ENCODE measurements at regions not wholly inside any gene's neighbourhood (a gene's known extent, or its start where the extent isn't known, plus 50 kb on each side); places are given as distances from the start of the nearest gene placed in this dataset.

- dilution Hi-C loops (cut with MboI; ENCODE audit: extremely low pct_ligation_motif_present, low sequenced_read_pairs), result no loop called here
- H3K4me2 ChIP-seq (ENCODE audit: control insufficient read depth, extremely low read depth, insufficient read depth, low read depth, low read length), result no peak overlapping the region
- H3K79me2 ChIP-seq (ENCODE audit: control insufficient read depth, insufficient read depth, low read length), result no peaks in the 10 kb centered on the region
- H3K27ac ChIP-seq (ENCODE audit: control insufficient read depth, insufficient read depth, low read length), result no peak overlapping the region
- FAIRE-seq (no peak), DNase-seq (ENCODE audit: low read depth, low spot score) (no peak)
- H3K27me3 ChIP-seq (ENCODE audit: control insufficient read depth, extremely low read depth, insufficient read depth, low read length), result no peaks in the 10 kb centered on the region
- no peaks in the 10 kb centered on the region for H3K36me3 ChIP-seq (ENCODE audit: control insufficient read depth in 2 of 2, extremely low read depth in 1 of 2, insufficient read depth in 2 of 2, low read length in 2 of 2)
- H4K20me1 ChIP-seq (ENCODE audit: control insufficient read depth, extremely low read depth, insufficient read depth, low read length), result no peaks in the 10 kb centered on the region
- H2AFZ ChIP-seq (ENCODE audit: control insufficient read depth, low read length), result no peak overlapping the region
- no peak for TF ChIP-seq CTCF (optimal IDR thresholded peaks at IDR 0.05 in 1 of 3, IDR thresholded peaks at IDR 0.05 in 1 of 3, conservative IDR thresholded peaks at IDR 0.05 in 1 of 3; ENCODE audit: extremely low read depth in 1 of 3, insufficient read depth in 2 of 3, low read length in 3 of 3)
- TF ChIP-seq EZH2 (IDR thresholded peaks at IDR 0.05; ENCODE audit: low read length), result no peak
- no peaks in the 10 kb centered on the region for H3K9me1 ChIP-seq (ENCODE audit: control insufficient read depth, extremely low read depth, insufficient read depth, low read length)
- no peak overlapping the region for H3K4me3 ChIP-seq (ENCODE audit: control insufficient read depth in 2 of 3, extremely low read depth in 1 of 3, insufficient read depth in 2 of 3, low read depth in 1 of 3, low read length in 3 of 3)
- H3K9me3 ChIP-seq (ENCODE audit: control insufficient read depth, low read depth, low read length), result no peaks in the 10 kb centered on the region
- H3K4me1 ChIP-seq (ENCODE audit: control insufficient read depth, extremely low read depth, insufficient read depth, low read length), result no peaks in the 10 kb centered on the region
- H3K9ac ChIP-seq (ENCODE audit: control insufficient read depth, extremely low read depth, insufficient read depth, low read length), result no peak overlapping the region
These were observed 2141.0 kb upstream of the ACO1 start for GRCh38 chr9:30243467-30243866.

- no peaks in the 10 kb centered on the region for H3K27me3 ChIP-seq (ENCODE audit: control insufficient read depth, extremely low read depth, insufficient read depth, low read length)
- H3K9ac ChIP-seq (ENCODE audit: control insufficient read depth, extremely low read depth, insufficient read depth, low read length), result no peak overlapping the region
- DNase-seq (ENCODE audit: low read depth, low spot score) (no peak), FAIRE-seq (no peak)
- no peak overlapping the region for H2AFZ ChIP-seq (ENCODE audit: control insufficient read depth, low read length)
- no peak for TF ChIP-seq CTCF (optimal IDR thresholded peaks at IDR 0.05 in 1 of 3, IDR thresholded peaks at IDR 0.05 in 1 of 3, conservative IDR thresholded peaks at IDR 0.05 in 1 of 3; ENCODE audit: extremely low read depth in 1 of 3, insufficient read depth in 2 of 3, low read length in 3 of 3)
- TF ChIP-seq EZH2 (IDR thresholded peaks at IDR 0.05; ENCODE audit: low read length), result no peak
- H3K4me2 ChIP-seq (ENCODE audit: control insufficient read depth, extremely low read depth, insufficient read depth, low read depth, low read length), result no peak overlapping the region
- dilution Hi-C loops (cut with MboI; ENCODE audit: extremely low pct_ligation_motif_present, low sequenced_read_pairs), result no loop called here
- no peaks in the 10 kb centered on the region for H3K9me3 ChIP-seq (ENCODE audit: control insufficient read depth, low read depth, low read length)
- H3K4me1 ChIP-seq (ENCODE audit: control insufficient read depth, extremely low read depth, insufficient read depth, low read length), result no peaks in the 10 kb centered on the region
- no peak overlapping the region for H3K27ac ChIP-seq (ENCODE audit: control insufficient read depth, insufficient read depth, low read length)
- no peaks in the 10 kb centered on the region for H3K9me1 ChIP-seq (ENCODE audit: control insufficient read depth, extremely low read depth, insufficient read depth, low read length)
- no peaks in the 10 kb centered on the region for H3K36me3 ChIP-seq (ENCODE audit: control insufficient read depth in 2 of 2, extremely low read depth in 1 of 2, insufficient read depth in 2 of 2, low read length in 2 of 2)
- H4K20me1 ChIP-seq (ENCODE audit: control insufficient read depth, extremely low read depth, insufficient read depth, low read length), result no peaks in the 10 kb centered on the region
- no peaks in the 10 kb centered on the region for H3K79me2 ChIP-seq (ENCODE audit: control insufficient read depth, insufficient read depth, low read length)
- H3K4me3 ChIP-seq (ENCODE audit: control insufficient read depth in 2 of 3, extremely low read depth in 1 of 3, insufficient read depth in 2 of 3, low read depth in 1 of 3, low read length in 3 of 3), result no peak overlapping the region
These were observed 2139.6 kb upstream of the ACO1 start for GRCh38 chr9:30244877-30245276.

Measured in keratinocyte (primary cell).